ENCODE measurements at regions not wholly inside any gene's neighbourhood (a gene's known extent, or its start where the extent isn't known, plus 50 kb on each side); places are given as distances from the start of the nearest gene placed in this dataset.

GRCh38 chr5:60184606-60185005 is 291.1 kb upstream of the PDE4D start:
- intact Hi-C loops (cut with DNase I), result no loop called here

DNA sequence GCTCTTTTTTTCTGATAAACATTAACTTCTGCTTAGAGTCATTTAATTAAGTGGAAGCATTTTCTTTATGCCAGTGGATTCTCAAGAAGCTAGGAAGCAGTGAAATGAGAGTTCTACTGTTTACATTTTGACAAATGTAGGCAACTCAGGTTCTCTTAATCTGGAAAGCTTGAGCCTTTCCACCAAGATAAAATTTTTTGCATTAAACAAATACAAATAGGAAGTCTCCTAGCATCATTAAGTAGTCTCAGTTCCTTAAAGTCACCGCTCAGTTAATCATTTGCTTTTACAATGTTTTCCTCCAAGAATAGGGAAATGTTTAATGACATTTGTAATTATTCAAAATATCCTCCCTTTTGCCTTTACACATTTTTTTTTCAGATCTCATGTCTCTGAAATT is 290.4 kb upstream of the PDE4D start:
- DNase-seq, result no peak
- intact Hi-C loops (cut with DNase I), result no loop called here

More at GRCh38 chr5:60184606-60185005, 291.1 kb upstream of the PDE4D start:
- DNase-seq, result no peak

DNA sequence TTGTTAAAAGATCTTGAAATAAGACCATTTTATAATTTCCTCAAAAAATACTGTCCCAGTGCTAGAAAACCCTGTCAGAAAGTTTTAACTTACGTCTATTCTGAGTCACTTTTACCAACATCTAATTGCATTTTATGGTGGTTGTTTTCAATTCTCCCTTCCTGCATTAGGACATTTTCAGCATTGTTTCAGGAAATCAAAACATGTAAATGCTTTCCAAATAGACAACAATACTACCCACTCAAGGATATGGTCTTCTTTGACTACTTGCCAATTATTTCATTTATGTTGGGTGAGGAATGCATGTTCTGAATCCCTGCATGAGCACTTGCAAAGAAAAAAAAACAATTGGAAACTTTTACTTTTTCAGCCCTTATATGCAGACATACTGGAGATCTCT is 284.6 kb upstream of the PDE4D start:
- intact Hi-C loops (cut with DNase I), result no loop called here
- DNase-seq, result no peak

GRCh38 chr5:60177596-60177995 is 284.1 kb upstream of the PDE4D start:
- intact Hi-C loops (cut with DNase I), result no loop called here
- DNase-seq, result no peak

DNA sequence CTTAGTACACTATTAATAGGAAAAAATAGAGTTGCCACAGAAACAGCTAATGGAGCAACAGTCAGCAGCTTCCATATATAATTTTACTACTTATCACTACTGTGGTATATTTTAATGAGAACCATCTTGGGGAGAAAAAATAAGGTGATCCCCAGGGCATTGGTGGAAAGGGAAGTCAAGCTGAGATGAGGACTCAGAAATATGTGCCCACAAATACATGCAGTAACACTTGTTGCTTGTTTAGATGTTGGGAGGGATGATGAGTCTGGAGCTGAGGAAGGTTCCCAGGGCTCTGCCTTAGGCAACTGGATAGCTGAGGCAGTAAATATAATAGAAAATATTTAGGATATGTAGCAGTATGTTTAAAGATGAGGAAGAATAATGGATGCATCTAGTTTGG is 280.1 kb upstream of the PDE4D start:
- DNase-seq, result no peak
- intact Hi-C loops (cut with DNase I), result no loop called here

- intact Hi-C loops (cut with DNase I), result no loop called here
- DNase-seq, result no peak
Measured at GRCh38 chr5:60163762-60164161, 270.2 kb upstream of the PDE4D start.

GRCh38 chr5:60162441-60162840 is 268.9 kb upstream of the PDE4D start:
- DNase-seq, result no peak
- intact Hi-C loops (cut with DNase I), result no loop called here

DNA sequence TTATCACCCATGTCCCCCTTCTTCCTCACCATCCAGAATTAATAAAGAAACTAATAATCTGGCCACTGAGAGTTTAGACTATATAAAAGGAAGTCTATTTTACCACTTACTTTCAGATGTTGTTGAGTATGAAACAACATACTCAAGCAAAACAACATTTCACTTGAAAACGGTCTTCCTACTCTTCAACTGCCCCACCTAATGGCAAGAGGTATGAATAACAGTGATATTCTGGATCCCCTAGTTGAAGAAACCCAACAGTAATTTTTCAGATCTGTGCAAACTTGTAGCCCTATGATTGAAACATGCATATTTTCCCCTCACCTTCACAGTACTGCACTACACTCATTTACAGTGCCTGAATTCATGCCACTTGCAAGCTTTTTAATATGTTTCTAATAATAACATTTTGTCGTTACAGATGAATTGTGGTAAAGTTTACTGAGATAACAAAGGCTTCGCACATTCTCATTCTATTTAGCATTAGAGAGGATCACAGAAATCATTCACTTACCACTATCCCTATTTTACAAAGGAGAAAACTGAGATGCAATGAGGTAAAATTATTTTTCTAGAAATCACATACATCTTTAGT is 267.9 kb upstream of the PDE4D start:
- intact Hi-C loops (cut with DNase I), result no loop called here
- DNase-seq, result peak in 1 of 42 donors; percentile 4

DNA sequence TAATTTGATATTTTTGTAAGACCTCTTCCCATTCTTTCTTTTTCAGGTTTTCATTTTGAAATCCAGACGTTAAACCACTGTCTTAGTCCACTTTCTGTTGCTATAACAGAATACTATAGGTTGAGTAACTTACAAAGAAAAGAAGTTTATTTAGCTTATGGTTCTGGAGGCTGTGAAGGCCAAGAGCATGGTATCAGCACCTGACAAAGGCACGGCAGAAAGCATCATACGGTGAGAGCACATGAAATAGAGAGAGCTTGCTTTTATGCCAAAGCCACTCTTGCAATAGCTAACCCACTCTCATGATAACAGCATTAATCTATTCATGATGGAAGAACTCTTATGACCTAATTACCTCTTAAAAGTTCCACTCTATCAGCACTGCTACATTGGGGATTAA is 255.6 kb upstream of the PDE4D start:
- intact Hi-C loops (cut with DNase I), result no loop called here

GRCh38 chr5:60148366-60148765 is 254.8 kb upstream of the PDE4D start:
- DNase-seq, result no peak
- intact Hi-C loops (cut with DNase I), result no loop called here

More for the DNA sequence above, 255.6 kb upstream of the PDE4D start:
- DNase-seq, result no peak

DNA sequence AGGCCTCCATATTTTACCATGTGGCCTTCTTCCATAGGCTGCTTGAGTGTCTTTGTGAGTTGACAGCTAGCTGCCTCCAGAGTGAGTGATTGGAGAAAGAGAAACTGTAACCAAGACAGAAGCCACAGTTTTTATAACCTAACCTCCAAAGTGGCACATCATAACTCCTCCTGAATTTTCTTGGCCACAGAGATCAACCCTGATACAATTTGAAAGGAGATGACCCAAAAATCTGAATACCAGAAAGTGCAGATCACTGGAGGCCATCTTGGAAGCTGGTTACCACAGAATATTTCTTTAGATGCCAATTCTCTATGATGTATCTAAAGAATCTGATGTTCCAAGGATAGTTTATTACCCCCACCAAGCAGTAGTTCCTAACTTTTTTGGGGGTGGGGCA is 254.3 kb upstream of the PDE4D start:
- intact Hi-C loops (cut with DNase I), result no loop called here
- DNase-seq, result no peak

- intact Hi-C loops (cut with DNase I), result no loop called here
- DNase-seq, result no peak
Measured at GRCh38 chr5:60143942-60144549, 250.5 kb upstream of the PDE4D start.

DNA sequence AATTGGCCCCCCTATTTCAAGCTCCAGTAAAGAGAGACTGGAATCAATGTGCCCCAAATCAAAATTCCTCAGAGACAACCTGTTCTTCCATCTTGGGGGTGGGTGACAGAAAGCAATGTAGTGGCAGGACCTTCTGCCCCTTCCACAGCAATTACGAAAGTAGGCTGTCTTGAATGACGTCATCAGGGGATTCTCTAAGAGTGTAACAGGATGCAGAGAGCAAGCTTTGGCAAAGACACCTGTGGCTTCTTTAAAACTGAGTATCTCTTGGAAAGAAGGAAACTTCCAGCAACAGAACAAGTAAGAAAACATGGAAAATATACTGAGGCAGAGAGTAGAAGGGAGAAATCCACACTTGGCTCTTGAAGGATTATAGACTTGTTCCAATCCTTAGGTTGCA is 247.6 kb upstream of the PDE4D start:
- intact Hi-C loops (cut with DNase I), result no loop called here
- DNase-seq, result no peak

DNA sequence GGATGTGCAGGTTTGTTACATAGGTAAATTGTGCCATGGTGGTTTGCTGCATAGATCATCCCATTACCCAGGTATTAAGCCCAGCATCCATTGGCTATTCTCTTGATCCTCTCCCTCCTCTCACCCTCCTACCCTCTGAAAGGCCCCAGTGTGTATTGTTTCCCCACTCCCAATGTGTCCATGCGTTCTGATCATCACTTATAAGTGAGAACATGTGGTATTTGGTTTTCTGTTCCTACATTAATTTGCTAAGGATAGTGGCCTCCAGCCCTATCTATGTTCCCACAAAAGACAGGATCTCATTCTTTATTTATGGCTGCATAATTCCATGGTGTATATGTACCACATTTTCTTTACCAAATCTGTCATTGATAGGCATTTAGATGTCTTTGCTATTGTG is 243.3 kb upstream of the PDE4D start:
- intact Hi-C loops (cut with DNase I), result no loop called here
- no peak for DNase-seq

DNA sequence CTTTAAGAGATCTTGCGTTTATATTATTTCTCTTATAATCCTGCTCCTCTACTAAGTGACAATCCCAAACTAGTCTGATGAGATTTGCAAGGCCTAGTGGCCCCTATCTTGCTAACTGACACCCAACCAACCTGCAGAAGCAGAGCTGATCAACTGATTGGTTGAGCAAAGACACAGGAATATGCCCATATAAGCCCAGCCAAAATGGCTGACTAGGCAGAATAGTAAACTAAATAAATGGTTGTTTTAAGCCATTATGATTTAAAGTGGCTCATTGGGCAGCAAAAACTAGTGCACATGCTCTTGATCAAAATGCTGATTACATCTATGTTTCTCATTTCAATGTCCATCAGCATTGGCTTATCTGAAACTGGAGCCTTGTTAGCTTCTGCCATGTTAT is 238.0 kb upstream of the PDE4D start:
- DNase-seq, result no peak
- intact Hi-C loops (cut with DNase I), result no loop called here

- intact Hi-C loops (cut with DNase I), result no loop called here
- DNase-seq, result no peak
Measured at GRCh38 chr5:60125636-60126035, 232.1 kb upstream of the PDE4D start.

GRCh38 chr5:60102961-60103693 is 209.6 kb upstream of the PDE4D start:
- DNase-seq, result peak in 20 of 42 donors; percentile 1 to 63 (median 21)
- intact Hi-C loops (cut with DNase I), result no loop called here

DNA sequence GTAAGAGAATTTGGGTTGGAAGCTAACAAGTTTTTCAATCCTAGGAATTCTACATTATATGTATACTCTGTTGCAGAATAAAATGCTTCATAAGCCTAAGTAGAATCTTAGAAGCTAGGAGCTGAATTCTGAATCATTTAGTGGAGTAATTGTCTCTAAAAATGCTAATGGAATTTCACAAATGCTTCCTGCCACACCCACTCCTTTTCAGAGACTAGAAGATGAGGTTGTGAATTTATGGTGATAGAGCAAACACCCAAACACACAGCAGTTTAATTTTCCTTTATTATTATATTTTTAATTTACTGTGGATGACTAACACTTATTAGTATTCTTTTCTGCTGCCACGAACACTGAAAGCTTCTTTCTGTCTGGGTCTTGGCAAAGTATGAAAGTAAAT is 208.0 kb upstream of the PDE4D start:
- DNase-seq, result no peak
- intact Hi-C loops (cut with DNase I), result no loop called here

DNA sequence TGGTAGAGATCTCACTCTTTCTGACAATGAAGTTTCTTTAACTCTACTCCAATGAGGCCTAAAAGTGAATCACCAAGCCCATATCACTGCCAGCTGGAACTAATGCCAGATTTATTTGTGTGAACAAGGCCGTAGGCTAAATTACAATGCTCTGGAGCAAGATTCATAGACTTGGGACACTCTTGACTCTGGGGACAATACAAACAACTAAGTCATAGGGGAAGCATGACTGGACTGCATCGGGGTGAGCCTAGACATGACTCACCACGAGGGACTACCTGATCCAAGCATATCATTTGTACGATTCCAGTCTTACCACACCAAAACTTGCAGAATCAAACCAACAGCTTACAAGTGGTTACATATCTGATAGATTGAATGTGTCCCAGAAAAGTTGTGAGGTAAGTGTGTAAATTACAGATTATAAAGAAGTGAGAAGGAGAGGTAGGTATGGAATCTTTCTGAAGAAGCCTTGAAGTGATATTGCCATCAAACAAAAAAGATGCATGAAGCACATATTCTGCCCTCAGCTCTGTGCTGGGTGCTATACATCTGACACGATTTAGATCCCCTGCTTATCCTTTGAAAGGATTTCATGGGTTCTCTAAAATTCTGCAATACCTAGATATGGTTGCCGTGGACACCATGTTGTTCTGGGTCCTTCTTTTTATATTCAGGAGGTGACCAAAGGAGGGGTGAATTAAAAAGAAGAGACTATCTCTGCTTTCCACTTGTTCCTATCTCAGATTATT is 199.3 kb upstream of the PDE4D start:
- intact Hi-C loops (cut with DNase I), result no loop called here

DNA sequence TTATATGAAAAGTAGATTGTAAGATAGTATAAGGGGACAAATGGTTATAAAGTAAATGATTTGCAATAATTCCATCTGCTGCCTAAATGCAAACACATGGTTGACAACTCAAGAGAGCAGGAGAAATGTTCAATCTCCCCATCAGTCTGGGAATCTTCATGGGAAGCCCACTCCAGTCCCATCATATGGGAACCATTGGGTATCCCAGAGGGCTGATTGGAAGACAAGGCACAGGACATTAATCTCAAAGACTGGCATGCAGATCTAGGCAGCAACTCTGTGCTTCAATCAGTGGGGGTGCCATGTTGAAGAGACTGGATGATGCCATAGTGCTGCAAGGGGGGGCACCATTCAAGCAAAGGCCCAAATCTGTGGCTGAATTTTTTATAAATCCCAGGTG is 193.1 kb upstream of the PDE4D start:
- intact Hi-C loops (cut with DNase I), result no loop called here
- no peak for DNase-seq

More for the DNA sequence above, 199.3 kb upstream of the PDE4D start:
- no peak for DNase-seq
